ENCODE measurements at regions not wholly inside any gene's neighbourhood (a gene's known extent, or its start where the extent isn't known, plus 50 kb on each side); places are given as distances from the start of the nearest gene placed in this dataset.

DNA sequence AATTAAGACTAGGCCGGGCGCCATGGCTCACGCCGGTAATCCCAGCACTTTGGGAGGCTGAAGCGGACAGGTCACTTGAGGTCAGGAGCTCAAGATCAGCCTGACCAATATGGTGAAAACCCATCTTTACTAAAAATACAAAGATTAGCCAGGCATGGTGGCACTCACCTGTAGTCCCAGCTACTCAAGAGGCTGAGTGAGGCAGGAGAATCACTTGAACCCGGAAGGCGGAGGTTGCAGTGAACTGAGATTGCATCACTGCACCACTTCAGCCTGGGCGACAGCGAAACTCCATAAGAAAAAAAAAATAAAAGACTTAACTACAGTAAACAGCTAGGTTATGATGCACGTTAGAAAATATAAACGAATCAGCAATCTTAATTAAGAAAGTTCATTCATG, 216.0 kb upstream of the TEX13C start:
- no peaks in the 10 kb centered on the region for H3K27me3 ChIP-seq (ENCODE audit: insufficient read depth, low read length)

DNA sequence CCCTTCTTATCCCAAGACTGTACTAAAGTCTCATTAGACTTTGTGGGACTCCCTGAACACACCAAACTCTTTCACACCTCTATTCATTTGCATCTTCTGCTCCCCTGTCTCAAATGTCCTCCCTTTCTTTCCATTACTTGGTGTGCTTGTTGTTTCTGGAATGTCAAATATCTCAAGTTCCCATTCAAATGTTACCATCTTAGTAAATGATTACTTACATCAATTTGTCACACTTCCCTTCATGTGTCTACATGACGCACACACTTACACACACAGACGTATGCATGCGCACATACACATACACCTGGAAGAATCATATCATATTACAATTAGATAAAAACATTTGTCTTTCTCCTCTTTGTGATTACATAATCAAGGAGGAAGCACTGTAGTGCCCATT, 210.8 kb upstream of the TEX13C start:
- H3K36me3 ChIP-seq (ENCODE audit: insufficient read depth, low read length) = no peaks in the 10 kb centered on the region
- no peaks in the 10 kb centered on the region for H3K27me3 ChIP-seq (ENCODE audit: insufficient read depth, low read length)
- no peaks in the 10 kb centered on the region for H3K4me1 ChIP-seq (ENCODE audit: insufficient read depth, low read length, severe bottlenecking)
- no peak overlapping the region for H2AFZ ChIP-seq (ENCODE audit: low read length)
- no peak overlapping the region for H3K27ac ChIP-seq (ENCODE audit: low read depth, low read length, poor library complexity, severe bottlenecking)
- H3K9me3 ChIP-seq (ENCODE audit: low read length) = no peaks in the 10 kb centered on the region
- no peaks in the 10 kb centered on the region for H3K9me2 ChIP-seq (ENCODE audit: low read depth, low read length)
- no peak overlapping the region for H3K9ac ChIP-seq (ENCODE audit: low read length)
- H3F3A ChIP-seq (ENCODE audit: insufficient read depth, low read length) = no peaks in the 10 kb centered on the region
- TF ChIP-seq EZH2 (IDR thresholded peaks at IDR 0.05; ENCODE audit: borderline replicate concordance, low read length) = no peak
- TF ChIP-seq, protein P1, sequence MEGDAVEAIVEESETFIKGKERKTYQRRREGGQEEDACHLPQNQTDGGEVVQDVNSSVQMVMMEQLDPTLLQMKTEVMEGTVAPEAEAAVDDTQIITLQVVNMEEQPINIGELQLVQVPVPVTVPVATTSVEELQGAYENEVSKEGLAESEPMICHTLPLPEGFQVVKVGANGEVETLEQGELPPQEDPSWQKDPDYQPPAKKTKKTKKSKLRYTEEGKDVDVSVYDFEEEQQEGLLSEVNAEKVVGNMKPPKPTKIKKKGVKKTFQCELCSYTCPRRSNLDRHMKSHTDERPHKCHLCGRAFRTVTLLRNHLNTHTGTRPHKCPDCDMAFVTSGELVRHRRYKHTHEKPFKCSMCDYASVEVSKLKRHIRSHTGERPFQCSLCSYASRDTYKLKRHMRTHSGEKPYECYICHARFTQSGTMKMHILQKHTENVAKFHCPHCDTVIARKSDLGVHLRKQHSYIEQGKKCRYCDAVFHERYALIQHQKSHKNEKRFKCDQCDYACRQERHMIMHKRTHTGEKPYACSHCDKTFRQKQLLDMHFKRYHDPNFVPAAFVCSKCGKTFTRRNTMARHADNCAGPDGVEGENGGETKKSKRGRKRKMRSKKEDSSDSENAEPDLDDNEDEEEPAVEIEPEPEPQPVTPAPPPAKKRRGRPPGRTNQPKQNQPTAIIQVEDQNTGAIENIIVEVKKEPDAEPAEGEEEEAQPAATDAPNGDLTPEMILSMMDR (IDR thresholded peaks at IDR 0.05; ENCODE audit: low read length) = no peak
- H4K20me1 ChIP-seq (ENCODE audit: insufficient read depth, low read length) = no peaks in the 10 kb centered on the region
- H3K4me3 ChIP-seq (ENCODE audit: low read depth, low read length, poor library complexity, severe bottlenecking) = no peak overlapping the region
- no peaks in the 10 kb centered on the region for H3K79me2 ChIP-seq (ENCODE audit: insufficient read depth, low read length)
- H3K4me2 ChIP-seq (ENCODE audit: low read length) = no peak overlapping the region

More for the DNA sequence above, 216.0 kb upstream of the TEX13C start:
- H3K9me3 ChIP-seq (ENCODE audit: low read length) = no peaks in the 10 kb centered on the region
- H3K27ac ChIP-seq (ENCODE audit: low read depth, low read length, poor library complexity, severe bottlenecking) = no peak overlapping the region
- H3K4me1 ChIP-seq (ENCODE audit: insufficient read depth, low read length, severe bottlenecking) = no peaks in the 10 kb centered on the region
- H3F3A ChIP-seq (ENCODE audit: insufficient read depth, low read length) = no peaks in the 10 kb centered on the region
- H3K9ac ChIP-seq (ENCODE audit: low read length) = no peak overlapping the region
- H3K9me2 ChIP-seq (ENCODE audit: low read depth, low read length) = no peaks in the 10 kb centered on the region
- H3K36me3 ChIP-seq (ENCODE audit: insufficient read depth, low read length) = no peaks in the 10 kb centered on the region
- H4K20me1 ChIP-seq (ENCODE audit: insufficient read depth, low read length) = no peaks in the 10 kb centered on the region
- no peak overlapping the region for H3K4me2 ChIP-seq (ENCODE audit: low read length)
- no peaks in the 10 kb centered on the region for H3K79me2 ChIP-seq (ENCODE audit: insufficient read depth, low read length)
- no peak overlapping the region for H2AFZ ChIP-seq (ENCODE audit: low read length)
- no peak overlapping the region for H3K4me3 ChIP-seq (ENCODE audit: low read depth, low read length, poor library complexity, severe bottlenecking)
- no peak for TF ChIP-seq EZH2 (IDR thresholded peaks at IDR 0.05; ENCODE audit: borderline replicate concordance, low read length)
- TF ChIP-seq, protein P1 (IDR thresholded peaks at IDR 0.05; ENCODE audit: low read length) = no peak

DNA sequence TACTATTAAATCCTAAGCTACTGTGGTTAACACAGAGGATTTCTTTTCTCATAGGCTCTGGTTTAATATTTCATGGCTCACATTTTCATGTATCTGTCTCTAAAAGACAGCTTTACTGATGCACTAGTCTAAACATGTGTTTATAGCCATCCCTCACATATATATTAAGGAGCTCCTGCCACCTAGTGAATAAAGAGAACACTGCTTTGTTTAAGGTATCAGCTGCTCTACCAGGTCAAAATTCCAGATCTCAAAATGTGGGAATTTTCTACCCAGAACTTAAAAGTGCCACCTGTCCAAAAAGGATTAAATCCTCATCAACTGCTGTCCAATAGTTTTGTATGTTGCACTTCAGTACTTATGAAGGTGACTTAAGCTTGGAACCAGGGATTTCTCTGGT, 188.5 kb upstream of the TEX13C start:
- Histone ChIP-seq H3K79me2 (ENCODE audit: insufficient read depth, low read length) (no peaks in the 10 kb centered on the region), H3K4me1 (ENCODE audit: insufficient read depth, low read length, severe bottlenecking) (no peaks in the 10 kb centered on the region), H3K9ac (ENCODE audit: low read length) (no peak overlapping the region), H2AFZ (ENCODE audit: low read length) (no peak overlapping the region), H3K27me3 (ENCODE audit: insufficient read depth, low read length) (no peaks in the 10 kb centered on the region), H4K20me1 (ENCODE audit: insufficient read depth, low read length) (no peaks in the 10 kb centered on the region), H3K4me3 (ENCODE audit: low read depth, low read length, poor library complexity, severe bottlenecking) (no peak overlapping the region), H3K9me3 (ENCODE audit: low read length) (no peaks in the 10 kb centered on the region), H3K36me3 (ENCODE audit: insufficient read depth, low read length) (no peaks in the 10 kb centered on the region), H3K4me2 (ENCODE audit: low read length) (no peak overlapping the region), H3K9me2 (ENCODE audit: low read depth, low read length) (no peaks in the 10 kb centered on the region), H3F3A (ENCODE audit: insufficient read depth, low read length) (no peaks in the 10 kb centered on the region), H3K27ac (ENCODE audit: low read depth, low read length, poor library complexity, severe bottlenecking) (no peak overlapping the region)
- TF ChIP-seq EZH2 (IDR thresholded peaks at IDR 0.05; ENCODE audit: borderline replicate concordance, low read length) = no peak
- TF ChIP-seq, protein P1 (IDR thresholded peaks at IDR 0.05; ENCODE audit: low read length) = peak; percentile 12; the same call in 1 of the 2 replicates
